ENCODE measurements at regions not wholly inside any gene's neighbourhood (a gene's known extent, or its start where the extent isn't known, plus 50 kb on each side); places are given as distances from the start of the nearest gene placed in this dataset.

GRCh38 chr6:19332806-19333460 is 504.2 kb upstream of the ID4 start:
- 95 to 97% methylated on average over 3 to 6 of the region's 7 CpGs for WGBS, 2 experiments
- no peak overlapping the region for H3K4me3 ChIP-seq (ENCODE audit: insufficient read depth, low read depth, low read length)
- no peak overlapping the region for H3K27ac ChIP-seq (ENCODE audit: insufficient read depth, low read depth, low read length, poor library complexity, severe bottlenecking)
- no peaks in the 10 kb centered on the region for H3K36me3 ChIP-seq (ENCODE audit: control insufficient read depth, insufficient read depth, low read length)
- H3K9me3 ChIP-seq (ENCODE audit: control insufficient read depth, low read length) = no peaks in the 10 kb centered on the region
- no peaks in the 10 kb centered on the region for H3K27me3 ChIP-seq (ENCODE audit: control insufficient read depth, insufficient read depth, low read length, poor library complexity, severe bottlenecking)
- no peaks in the 10 kb centered on the region for H3K4me1 ChIP-seq (ENCODE audit: control insufficient read depth, insufficient read depth, low read length)

- no peaks in the 10 kb centered on the region for H3K36me3 ChIP-seq (ENCODE audit: control insufficient read depth, insufficient read depth, low read length)
- H3K9me3 ChIP-seq (ENCODE audit: control insufficient read depth, low read length) = no peaks in the 10 kb centered on the region
- H3K4me3 ChIP-seq (ENCODE audit: insufficient read depth, low read depth, low read length) = no peak overlapping the region
- WGBS, 2 experiments = 95 to 97% methylated on average over 3 of the region's 3 CpGs
- H3K27me3 ChIP-seq (ENCODE audit: control insufficient read depth, insufficient read depth, low read length, poor library complexity, severe bottlenecking) = no peaks in the 10 kb centered on the region
- no peak overlapping the region for H3K27ac ChIP-seq (ENCODE audit: insufficient read depth, low read depth, low read length, poor library complexity, severe bottlenecking)
- H3K4me1 ChIP-seq (ENCODE audit: control insufficient read depth, insufficient read depth, low read length) = no peaks in the 10 kb centered on the region
Observed at GRCh38 chr6:19333936-19334335, 503.2 kb upstream of the ID4 start.

- H3K36me3 ChIP-seq (ENCODE audit: control insufficient read depth, insufficient read depth, low read length) = no peaks in the 10 kb centered on the region
- H3K4me3 ChIP-seq (ENCODE audit: insufficient read depth, low read depth, low read length) = no peak overlapping the region
- no peaks in the 10 kb centered on the region for H3K27me3 ChIP-seq (ENCODE audit: control insufficient read depth, insufficient read depth, low read length, poor library complexity, severe bottlenecking)
- no peak overlapping the region for H3K27ac ChIP-seq (ENCODE audit: insufficient read depth, low read depth, low read length, poor library complexity, severe bottlenecking)
- 81% methylated on average over 4 of the region's 4 CpGs; no CpG with 5 or more reads in 1 of the 2 experiments for WGBS, 2 experiments
- H3K4me1 ChIP-seq (ENCODE audit: control insufficient read depth, insufficient read depth, low read length) = no peaks in the 10 kb centered on the region
- H3K9me3 ChIP-seq (ENCODE audit: control insufficient read depth, low read length) = no peaks in the 10 kb centered on the region
Observed at GRCh38 chr6:19336579-19336978, 500.6 kb upstream of the ID4 start.

GRCh38 chr6:19337101-19337500 is 500.1 kb upstream of the ID4 start:
- WGBS, 2 experiments = 88 to 91% methylated on average over 2 of the region's 6 CpGs
- H3K27ac ChIP-seq (ENCODE audit: insufficient read depth, low read depth, low read length, poor library complexity, severe bottlenecking) = no peak overlapping the region
- no peaks in the 10 kb centered on the region for H3K27me3 ChIP-seq (ENCODE audit: control insufficient read depth, insufficient read depth, low read length, poor library complexity, severe bottlenecking)
- H3K4me3 ChIP-seq (ENCODE audit: insufficient read depth, low read depth, low read length) = no peak overlapping the region
- no peaks in the 10 kb centered on the region for H3K9me3 ChIP-seq (ENCODE audit: control insufficient read depth, low read length)
- no peaks in the 10 kb centered on the region for H3K4me1 ChIP-seq (ENCODE audit: control insufficient read depth, insufficient read depth, low read length)
- no peaks in the 10 kb centered on the region for H3K36me3 ChIP-seq (ENCODE audit: control insufficient read depth, insufficient read depth, low read length)

- H3K36me3 ChIP-seq (ENCODE audit: control insufficient read depth, insufficient read depth, low read length) = no peaks in the 10 kb centered on the region
- no CpG with 5 or more reads among the region's 1 CpG for WGBS, 2 experiments
- H3K4me3 ChIP-seq (ENCODE audit: insufficient read depth, low read depth, low read length) = no peak overlapping the region
- no peak overlapping the region for H3K27ac ChIP-seq (ENCODE audit: insufficient read depth, low read depth, low read length, poor library complexity, severe bottlenecking)
- no peaks in the 10 kb centered on the region for H3K4me1 ChIP-seq (ENCODE audit: control insufficient read depth, insufficient read depth, low read length)
- no peaks in the 10 kb centered on the region for H3K27me3 ChIP-seq (ENCODE audit: control insufficient read depth, insufficient read depth, low read length, poor library complexity, severe bottlenecking)
- no peaks in the 10 kb centered on the region for H3K9me3 ChIP-seq (ENCODE audit: control insufficient read depth, low read length)
Observed at GRCh38 chr6:19342616-19343015, 494.6 kb upstream of the ID4 start.

GRCh38 chr6:19349429-19349828 is 487.7 kb upstream of the ID4 start:
- H3K27me3 ChIP-seq (ENCODE audit: control insufficient read depth, insufficient read depth, low read length, poor library complexity, severe bottlenecking) = no peaks in the 10 kb centered on the region
- no peaks in the 10 kb centered on the region for H3K36me3 ChIP-seq (ENCODE audit: control insufficient read depth, insufficient read depth, low read length)
- H3K4me3 ChIP-seq (ENCODE audit: insufficient read depth, low read depth, low read length) = no peak overlapping the region
- no peaks in the 10 kb centered on the region for H3K4me1 ChIP-seq (ENCODE audit: control insufficient read depth, insufficient read depth, low read length)
- H3K9me3 ChIP-seq (ENCODE audit: control insufficient read depth, low read length) = no peaks in the 10 kb centered on the region
- H3K27ac ChIP-seq (ENCODE audit: insufficient read depth, low read depth, low read length, poor library complexity, severe bottlenecking) = no peak overlapping the region
- 89 to 93% methylated on average over 1 to 3 of the region's 3 CpGs for WGBS, 2 experiments

GRCh38 chr6:19354181-19354580 is 483.0 kb upstream of the ID4 start:
- no peaks in the 10 kb centered on the region for H3K4me1 ChIP-seq (ENCODE audit: control insufficient read depth, insufficient read depth, low read length)
- H3K9me3 ChIP-seq (ENCODE audit: control insufficient read depth, low read length) = no peaks in the 10 kb centered on the region
- no peaks in the 10 kb centered on the region for H3K27me3 ChIP-seq (ENCODE audit: control insufficient read depth, insufficient read depth, low read length, poor library complexity, severe bottlenecking)
- H3K4me3 ChIP-seq (ENCODE audit: insufficient read depth, low read depth, low read length) = no peak overlapping the region
- H3K36me3 ChIP-seq (ENCODE audit: control insufficient read depth, insufficient read depth, low read length) = no peaks in the 10 kb centered on the region
- no peak overlapping the region for H3K27ac ChIP-seq (ENCODE audit: insufficient read depth, low read depth, low read length, poor library complexity, severe bottlenecking)
- no CpG with 5 or more reads among the region's 1 CpG for WGBS, 2 experiments

- H3K27ac ChIP-seq (ENCODE audit: insufficient read depth, low read depth, low read length, poor library complexity, severe bottlenecking) = no peak overlapping the region
- H3K4me3 ChIP-seq (ENCODE audit: insufficient read depth, low read depth, low read length) = no peak overlapping the region
- no peaks in the 10 kb centered on the region for H3K36me3 ChIP-seq (ENCODE audit: control insufficient read depth, insufficient read depth, low read length)
- H3K9me3 ChIP-seq (ENCODE audit: control insufficient read depth, low read length) = no peaks in the 10 kb centered on the region
- no peaks in the 10 kb centered on the region for H3K4me1 ChIP-seq (ENCODE audit: control insufficient read depth, insufficient read depth, low read length)
- no peaks in the 10 kb centered on the region for H3K27me3 ChIP-seq (ENCODE audit: control insufficient read depth, insufficient read depth, low read length, poor library complexity, severe bottlenecking)
- WGBS, 2 experiments = 90 to 96% methylated on average over 2 of the region's 2 CpGs
Observed at GRCh38 chr6:19356692-19357091, 480.5 kb upstream of the ID4 start.

GRCh38 chr6:19362396-19362795 is 474.8 kb upstream of the ID4 start:
- H3K36me3 ChIP-seq (ENCODE audit: control insufficient read depth, insufficient read depth, low read length) = no peaks in the 10 kb centered on the region
- H3K27ac ChIP-seq (ENCODE audit: insufficient read depth, low read depth, low read length, poor library complexity, severe bottlenecking) = no peak overlapping the region
- no peaks in the 10 kb centered on the region for H3K27me3 ChIP-seq (ENCODE audit: control insufficient read depth, insufficient read depth, low read length, poor library complexity, severe bottlenecking)
- H3K4me1 ChIP-seq (ENCODE audit: control insufficient read depth, insufficient read depth, low read length) = no peaks in the 10 kb centered on the region
- no peak overlapping the region for H3K4me3 ChIP-seq (ENCODE audit: insufficient read depth, low read depth, low read length)
- 89 to 91% methylated on average over 8 of the region's 8 CpGs for WGBS, 2 experiments
- no peaks in the 10 kb centered on the region for H3K9me3 ChIP-seq (ENCODE audit: control insufficient read depth, low read length)

- 87 to 97% methylated on average over 1 of the region's 1 CpG for WGBS, 2 experiments
Observed at GRCh38 chr6:19368511-19368910, 468.7 kb upstream of the ID4 start.

GRCh38 chr6:19369785-19370184 is 467.4 kb upstream of the ID4 start:
- no peak overlapping the region for H3K27ac ChIP-seq (ENCODE audit: insufficient read depth, low read depth, low read length, poor library complexity, severe bottlenecking)
- H3K9me3 ChIP-seq (ENCODE audit: control insufficient read depth, low read length) = no peaks in the 10 kb centered on the region
- peaks cover 22% of the 10 kb centered on the region for H3K4me1 ChIP-seq (ENCODE audit: control insufficient read depth, insufficient read depth, low read length)
- no peaks in the 10 kb centered on the region for H3K36me3 ChIP-seq (ENCODE audit: control insufficient read depth, insufficient read depth, low read length)
- no peaks in the 10 kb centered on the region for H3K27me3 ChIP-seq (ENCODE audit: control insufficient read depth, insufficient read depth, low read length, poor library complexity, severe bottlenecking)
- H3K4me3 ChIP-seq (ENCODE audit: insufficient read depth, low read depth, low read length) = no peak overlapping the region

More at GRCh38 chr6:19368511-19368910, 468.7 kb upstream of the ID4 start:
- Histone ChIP-seq H3K4me1 (ENCODE audit: control insufficient read depth, insufficient read depth, low read length) (peaks cover 22% of the 10 kb centered on the region), H3K9me3 (ENCODE audit: control insufficient read depth, low read length) (no peaks in the 10 kb centered on the region), H3K27me3 (ENCODE audit: control insufficient read depth, insufficient read depth, low read length, poor library complexity, severe bottlenecking) (no peaks in the 10 kb centered on the region), H3K36me3 (ENCODE audit: control insufficient read depth, insufficient read depth, low read length) (no peaks in the 10 kb centered on the region), H3K4me3 (ENCODE audit: insufficient read depth, low read depth, low read length) (no peak overlapping the region), H3K27ac (ENCODE audit: insufficient read depth, low read depth, low read length, poor library complexity, severe bottlenecking) (no peak overlapping the region)
